BE2C (cell line): ENCODE measurements at regions not wholly inside any gene's neighbourhood (a gene's known extent, or its start where the extent isn't known, plus 50 kb on each side); places are given as distances from the start of the nearest gene placed in this dataset.
"Not testable (repeated sequence)": the region's sequence is repeated elsewhere in the genome, so short reads cannot be mapped to it uniquely, and the experiment has no call there.

Source experiments
- DNase-seq: peaks from one replicate; pipeline ENCODE4 v3.0.0-alpha.2; 2020
- H3K27me3 ChIP-seq: fragments of 250-450 bp; sonication (Bioruptor Pico); 2 replicates; pipeline ENCODE4 v1.5.1; 2020; ENCODE audit warnings: mild to moderate bottlenecking
- H3K36me3 ChIP-seq: fragments of 250-450 bp; sonication (Bioruptor Pico); 2 replicates; pipeline ENCODE4 v1.5.1; 2020; ENCODE audit warnings: mild to moderate bottlenecking
- H3K4me1 ChIP-seq: fragments of 250-450 bp; sonication (Bioruptor Pico); 2 replicates; pipeline ENCODE4 v1.5.1; 2020
- H3K4me3 ChIP-seq: 2 replicates; pipeline ENCODE4 v1.5.1; 2011; ENCODE audit warnings: low read depth, low read length
- H3K9me3 ChIP-seq: fragments of 250-450 bp; sonication (Bioruptor Pico); 2 replicates; pipeline ENCODE4 v1.5.1; 2020
- CTCF ChIP-seq: IDR thresholded peaks from 2 replicates; pipeline ENCODE4 v1.5.1; 2012; ENCODE audit warnings: mild to moderate bottlenecking, low read depth, low read length

- Histone ChIP-seq H3K36me3 (no peaks in the 10 kb centered on the region), H3K27me3 (peaks cover 76% of the 10 kb centered on the region), H3K9me3 (no peaks in the 10 kb centered on the region), H3K4me1 (no peaks in the 10 kb centered on the region), H3K4me3 (no peak overlapping the region)
- no peak for TF ChIP-seq CTCF
- no peak for DNase-seq
Measured at GRCh38 chr7:1298931-1299885, 66.5 kb downstream of the UNCX start.

GRCh38 chr7:1300206-1300605 is 67.5 kb downstream of the UNCX start:
- Histone ChIP-seq H3K9me3 (no peaks in the 10 kb centered on the region), H3K4me3 (no peak overlapping the region), H3K27me3 (peaks cover 74% of the 10 kb centered on the region), H3K36me3 (no peaks in the 10 kb centered on the region), H3K4me1 (no peaks in the 10 kb centered on the region)
- no peak for DNase-seq
- no peak for TF ChIP-seq CTCF

GRCh38 chr7:1300636-1301035 is 68.0 kb downstream of the UNCX start:
- no peak for TF ChIP-seq CTCF
- no peaks in the 10 kb centered on the region for H3K9me3 ChIP-seq
- H3K4me1 ChIP-seq = no peaks in the 10 kb centered on the region
- DNase-seq = no peak
- no peaks in the 10 kb centered on the region for H3K36me3 ChIP-seq
- H3K27me3 ChIP-seq = peaks cover 73% of the 10 kb centered on the region
- no peak overlapping the region for H3K4me3 ChIP-seq

- no peaks in the 10 kb centered on the region for H3K4me1 ChIP-seq
- no peaks in the 10 kb centered on the region for H3K36me3 ChIP-seq
- no peak overlapping the region for H3K4me3 ChIP-seq
- peaks cover 66% of the 10 kb centered on the region for H3K27me3 ChIP-seq
- no peak for DNase-seq
- H3K9me3 ChIP-seq = no peaks in the 10 kb centered on the region
- no peak for TF ChIP-seq CTCF
Measured at GRCh38 chr7:1301054-1301881, 68.6 kb downstream of the UNCX start.

GRCh38 chr7:1301882-1302251 is 69.2 kb downstream of the UNCX start:
- H3K36me3 ChIP-seq = no peaks in the 10 kb centered on the region
- H3K9me3 ChIP-seq = no peaks in the 10 kb centered on the region
- no peak for DNase-seq
- H3K27me3 ChIP-seq = peaks cover 60% of the 10 kb centered on the region
- H3K4me3 ChIP-seq = no peak overlapping the region
- TF ChIP-seq CTCF = no peak
- H3K4me1 ChIP-seq = no peaks in the 10 kb centered on the region

GRCh38 chr7:1302936-1303335 is 70.3 kb downstream of the UNCX start:
- no peaks in the 10 kb centered on the region for H3K9me3 ChIP-seq
- no peak for DNase-seq
- TF ChIP-seq CTCF = no peak
- no peak overlapping the region for H3K4me3 ChIP-seq
- H3K4me1 ChIP-seq = no peaks in the 10 kb centered on the region
- H3K36me3 ChIP-seq = no peaks in the 10 kb centered on the region
- H3K27me3 ChIP-seq = peaks cover 50% of the 10 kb centered on the region

GRCh38 chr7:1304011-1304410 is 71.3 kb downstream of the UNCX start:
- not testable (repeated sequence) for H3K9me3 ChIP-seq, H3K4me3 ChIP-seq, H3K4me1 ChIP-seq, DNase-seq, H3K36me3 ChIP-seq
- H3K27me3 ChIP-seq = peaks cover 39% of the 10 kb centered on the region
